GM23338 (cell line): ENCODE measurements at regions not wholly inside any gene's neighbourhood (a gene's known extent, or its start where the extent isn't known, plus 50 kb on each side); places are given as distances from the start of the nearest gene placed in this dataset.

ENCODE experiments used
- ATAC-seq: fragments of 200-7000 bp; cut with Tn5 transposase; 3 replicates; pipeline ENCODE4 v1.9.1; 2020
- DNase-seq: peaks from one replicate; pipeline ENCODE4 v3.0.0-alpha.2; 2015; ENCODE audit warnings: low spot score
- H2AFZ ChIP-seq: fragments of 200-600 bp; sonication (generic); 2 replicates; pipeline ENCODE4 v1.8.0; 2016; ENCODE audit warnings: antibody characterized with exemption, mild to moderate bottlenecking, moderate library complexity
- H3F3A ChIP-seq: fragments of 200-600 bp; sonication (generic); replicated peaks from 2 replicates; pipeline ENCODE4 v1.8.0; 2017; ENCODE audit warnings: antibody characterized with exemption, mixed run types, low read depth
- H3K27ac ChIP-seq: fragments of 200-600 bp; sonication (generic); 2 replicates; pipeline ENCODE4 v1.6.1; 2016; ENCODE audit warnings: low read depth
- H3K27me3 ChIP-seq: fragments of 200-600 bp; sonication (generic); 2 replicates; pipeline ENCODE4 v1.8.0; 2016; ENCODE audit warnings: mild to moderate bottlenecking, mixed run types, moderate library complexity; ENCODE audit not compliant: insufficient read depth
- H3K36me3 ChIP-seq: fragments of 200-600 bp; sonication (generic); 2 replicates; pipeline ENCODE4 v1.8.0; 2016; ENCODE audit warnings: mild to moderate bottlenecking; ENCODE audit not compliant: insufficient read depth
- H3K4me1 ChIP-seq: fragments of 200-600 bp; sonication (generic); 2 replicates; pipeline ENCODE4 v1.8.0; 2016; ENCODE audit warnings: mild to moderate bottlenecking, moderate library complexity; ENCODE audit not compliant: insufficient read depth
- H3K4me2 ChIP-seq: fragments of 200-600 bp; sonication (generic); 2 replicates; pipeline ENCODE4 v1.7.1; 2017; ENCODE audit warnings: mixed run types
- H3K4me3 ChIP-seq: fragments of 200-600 bp; sonication (generic); 2 replicates; pipeline ENCODE4 v1.6.1; 2016; ENCODE audit warnings: mixed run types
- H3K79me2 ChIP-seq: fragments of 200-600 bp; sonication (generic); replicated peaks from 2 replicates; pipeline ENCODE4 v1.8.0; 2017; ENCODE audit warnings: mild to moderate bottlenecking; ENCODE audit not compliant: insufficient read depth
- H3K9me2 ChIP-seq: fragments of 200-600 bp; sonication (generic); 2 replicates; pipeline ENCODE4 v1.8.0; 2017; ENCODE audit not compliant: insufficient read depth
- H4K20me1 ChIP-seq: fragments of 200-600 bp; sonication (generic); replicated peaks from 2 replicates; pipeline ENCODE4 v1.8.0; 2017; ENCODE audit warnings: mild to moderate bottlenecking; ENCODE audit not compliant: insufficient read depth
- H3K27ac Mint-ChIP-seq: 2 replicates; pipeline ENCODE4 v1.8.0; 2020; ENCODE audit warnings: inconsistent platforms, mild to moderate bottlenecking, moderate library complexity, mixed read lengths
- H3K27me3 Mint-ChIP-seq: 3 replicates; pipeline ENCODE4 v1.8.0; 2022; ENCODE audit warnings: low read depth, mild to moderate bottlenecking, moderate library complexity, mixed read lengths, inconsistent platforms; ENCODE audit not compliant: insufficient read depth, poor library complexity
- H3K36me3 Mint-ChIP-seq: 3 replicates; pipeline ENCODE4 v1.8.0; 2021; ENCODE audit warnings: low read depth, mild to moderate bottlenecking, inconsistent platforms, moderate library complexity, mixed read lengths
- H3K4me1 Mint-ChIP-seq: 3 replicates; pipeline ENCODE4 v1.8.0; 2020; ENCODE audit warnings: mild to moderate bottlenecking, inconsistent platforms, mixed read lengths
- H3K4me3 Mint-ChIP-seq: 3 replicates; pipeline ENCODE4 v1.8.0; 2021; ENCODE audit warnings: moderate library complexity, mild to moderate bottlenecking, inconsistent platforms, mixed read lengths
- H3K9me3 Mint-ChIP-seq: 3 replicates; pipeline ENCODE4 v1.8.0; 2020; ENCODE audit warnings: moderate library complexity, mild to moderate bottlenecking, inconsistent platforms, mixed read lengths
- CREB1 ChIP-seq: fragments of 250-450 bp; sonication (Bioruptor Pico); IDR thresholded peaks from 2 replicates; pipeline ENCODE4 v1.5.0; 2020; ENCODE audit warnings: low read depth, mild to moderate bottlenecking, moderate library complexity
- ETS1 ChIP-seq: IDR thresholded peaks from 2 replicates; pipeline ENCODE4 v1.6.1; 2016; ENCODE audit warnings: antibody characterized with exemption
- EZH2 ChIP-seq: fragments of 200-600 bp; sonication (generic); IDR thresholded peaks from one replicate; pipeline ENCODE4 v1.8.0; 2017; ENCODE audit warnings: antibody characterized with exemption, mild to moderate bottlenecking, low read depth; ENCODE audit not compliant: unreplicated experiment
- EZH2phosphoT487 ChIP-seq: fragments of 200-600 bp; sonication (generic); IDR thresholded peaks from one replicate; pipeline ENCODE4 v1.8.1; 2018; ENCODE audit warnings: antibody characterized with exemption; ENCODE audit not compliant: unreplicated experiment
- JUNB ChIP-seq: IDR thresholded peaks from one replicate; pipeline ENCODE4 v1.6.1; 2016; ENCODE audit warnings: antibody characterized with exemption; ENCODE audit not compliant: unreplicated experiment
- NANOG ChIP-seq: IDR thresholded peaks from 2 replicates; pipeline ENCODE4 v1.6.1; 2016; ENCODE audit warnings: antibody characterized with exemption, borderline replicate concordance
- POLR2AphosphoS5 ChIP-seq: IDR thresholded peaks from 2 replicates; pipeline ENCODE4 v1.6.1; 2016; ENCODE audit warnings: antibody characterized with exemption, low read depth
- REST ChIP-seq: IDR thresholded peaks from one replicate; pipeline ENCODE4 v1.6.1; 2018; ENCODE audit warnings: antibody characterized with exemption; ENCODE audit not compliant: unreplicated experiment
- STAT1 ChIP-seq: IDR thresholded peaks from one replicate; pipeline ENCODE4 v1.6.1; 2016; ENCODE audit warnings: antibody characterized with exemption; ENCODE audit not compliant: unreplicated experiment
- ZNF114 ChIP-seq: fragments of 250-450 bp; sonication (Bioruptor Pico); IDR thresholded peaks from 2 replicates; pipeline ENCODE4 v1.5.0; 2020; ENCODE audit warnings: mild to moderate bottlenecking, moderate library complexity
- ZNF331 ChIP-seq: fragments of 250-450 bp; sonication (Bioruptor Pico); IDR thresholded peaks from 2 replicates; pipeline ENCODE4 v1.5.0; 2020; ENCODE audit warnings: low read depth, mild to moderate bottlenecking, moderate library complexity
- TF ChIP-seq, protein P1 (sequence below): fragments of 250-450 bp; sonication (Bioruptor Pico); IDR thresholded peaks from 2 replicates; pipeline ENCODE4 v1.5.0; 2020; ENCODE audit warnings: mild to moderate bottlenecking, moderate library complexity
- TF ChIP-seq, protein P2 (sequence below), 2 experiments: fragments of 200-600 bp in 1 of 2; sonication (generic) in 1 of 2; conservative IDR thresholded peaks; 2 replicates each; pipeline versions ENCODE4 v1.5.1 to v1.6.1; 2016 to 2017; ENCODE audit warnings: antibody characterized with exemption in 2 of 2, low read depth in 2 of 2, mild to moderate bottlenecking in 2 of 2, moderate library complexity in 1 of 2

- DNase-seq (no peak), ATAC-seq (no peak)
- no peak overlapping the region for H3K4me2 ChIP-seq
- no peaks in the 10 kb centered on the region for H4K20me1 ChIP-seq
- H3K9me2 ChIP-seq: no peaks in the 10 kb centered on the region
- peaks cover 5% of the 10 kb centered on the region; the same call in 1 of the 3 replicates for H3K36me3 Mint-ChIP-seq
- H2AFZ ChIP-seq: no peak overlapping the region
- H3K27ac ChIP-seq: no peak overlapping the region
- H3K79me2 ChIP-seq: no peaks in the 10 kb centered on the region
- no peaks in the 10 kb centered on the region for H3K4me1 Mint-ChIP-seq
- TF ChIP-seq ETS1: no peak
- TF ChIP-seq REST: no peak
- TF ChIP-seq, protein P1, sequence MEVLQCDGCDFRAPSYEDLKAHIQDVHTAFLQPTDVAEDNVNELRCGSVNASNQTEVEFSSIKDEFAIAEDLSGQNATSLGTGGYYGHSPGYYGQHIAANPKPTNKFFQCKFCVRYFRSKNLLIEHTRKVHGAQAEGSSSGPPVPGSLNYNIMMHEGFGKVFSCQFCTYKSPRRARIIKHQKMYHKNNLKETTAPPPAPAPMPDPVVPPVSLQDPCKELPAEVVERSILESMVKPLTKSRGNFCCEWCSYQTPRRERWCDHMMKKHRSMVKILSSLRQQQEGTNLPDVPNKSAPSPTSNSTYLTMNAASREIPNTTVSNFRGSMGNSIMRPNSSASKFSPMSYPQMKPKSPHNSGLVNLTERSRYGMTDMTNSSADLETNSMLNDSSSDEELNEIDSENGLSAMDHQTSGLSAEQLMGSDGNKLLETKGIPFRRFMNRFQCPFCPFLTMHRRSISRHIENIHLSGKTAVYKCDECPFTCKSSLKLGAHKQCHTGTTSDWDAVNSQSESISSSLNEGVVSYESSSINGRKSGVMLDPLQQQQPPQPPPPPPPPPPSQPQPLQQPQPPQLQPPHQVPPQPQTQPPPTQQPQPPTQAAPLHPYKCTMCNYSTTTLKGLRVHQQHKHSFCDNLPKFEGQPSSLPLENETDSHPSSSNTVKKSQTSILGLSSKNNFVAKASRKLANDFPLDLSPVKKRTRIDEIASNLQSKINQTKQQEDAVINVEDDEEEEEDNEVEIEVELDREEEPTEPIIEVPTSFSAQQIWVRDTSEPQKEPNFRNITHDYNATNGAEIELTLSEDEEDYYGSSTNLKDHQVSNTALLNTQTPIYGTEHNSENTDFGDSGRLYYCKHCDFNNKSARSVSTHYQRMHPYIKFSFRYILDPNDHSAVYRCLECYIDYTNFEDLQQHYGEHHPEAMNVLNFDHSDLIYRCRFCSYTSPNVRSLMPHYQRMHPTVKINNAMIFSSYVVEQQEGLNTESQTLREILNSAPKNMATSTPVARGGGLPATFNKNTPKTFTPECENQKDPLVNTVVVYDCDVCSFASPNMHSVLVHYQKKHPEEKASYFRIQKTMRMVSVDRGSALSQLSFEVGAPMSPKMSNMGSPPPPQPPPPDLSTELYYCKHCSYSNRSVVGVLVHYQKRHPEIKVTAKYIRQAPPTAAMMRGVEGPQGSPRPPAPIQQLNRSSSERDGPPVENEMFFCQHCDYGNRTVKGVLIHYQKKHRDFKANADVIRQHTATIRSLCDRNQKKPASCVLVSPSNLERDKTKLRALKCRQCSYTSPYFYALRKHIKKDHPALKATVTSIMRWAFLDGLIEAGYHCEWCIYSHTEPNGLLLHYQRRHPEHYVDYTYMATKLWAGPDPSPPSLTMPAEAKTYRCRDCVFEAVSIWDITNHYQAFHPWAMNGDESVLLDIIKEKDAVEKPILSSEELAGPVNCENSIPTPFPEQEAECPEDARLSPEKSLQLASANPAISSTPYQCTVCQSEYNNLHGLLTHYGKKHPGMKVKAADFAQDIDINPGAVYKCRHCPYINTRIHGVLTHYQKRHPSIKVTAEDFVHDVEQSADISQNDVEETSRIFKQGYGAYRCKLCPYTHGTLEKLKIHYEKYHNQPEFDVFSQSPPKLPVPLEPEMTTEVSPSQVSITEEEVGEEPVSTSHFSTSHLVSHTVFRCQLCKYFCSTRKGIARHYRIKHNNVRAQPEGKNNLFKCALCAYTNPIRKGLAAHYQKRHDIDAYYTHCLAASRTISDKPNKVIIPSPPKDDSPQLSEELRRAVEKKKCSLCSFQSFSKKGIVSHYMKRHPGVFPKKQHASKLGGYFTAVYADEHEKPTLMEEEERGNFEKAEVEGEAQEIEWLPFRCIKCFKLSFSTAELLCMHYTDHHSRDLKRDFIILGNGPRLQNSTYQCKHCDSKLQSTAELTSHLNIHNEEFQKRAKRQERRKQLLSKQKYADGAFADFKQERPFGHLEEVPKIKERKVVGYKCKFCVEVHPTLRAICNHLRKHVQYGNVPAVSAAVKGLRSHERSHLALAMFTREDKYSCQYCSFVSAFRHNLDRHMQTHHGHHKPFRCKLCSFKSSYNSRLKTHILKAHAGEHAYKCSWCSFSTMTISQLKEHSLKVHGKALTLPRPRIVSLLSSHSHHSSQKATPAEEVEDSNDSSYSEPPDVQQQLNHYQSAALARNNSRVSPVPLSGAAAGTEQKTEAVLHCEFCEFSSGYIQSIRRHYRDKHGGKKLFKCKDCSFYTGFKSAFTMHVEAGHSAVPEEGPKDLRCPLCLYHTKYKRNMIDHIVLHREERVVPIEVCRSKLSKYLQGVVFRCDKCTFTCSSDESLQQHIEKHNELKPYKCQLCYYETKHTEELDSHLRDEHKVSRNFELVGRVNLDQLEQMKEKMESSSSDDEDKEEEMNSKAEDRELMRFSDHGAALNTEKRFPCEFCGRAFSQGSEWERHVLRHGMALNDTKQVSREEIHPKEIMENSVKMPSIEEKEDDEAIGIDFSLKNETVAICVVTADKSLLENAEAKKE: no peak
- TF ChIP-seq EZH2phosphoT487: no peak
- no peak for TF ChIP-seq EZH2
- no peak for TF ChIP-seq STAT1
- TF ChIP-seq ZNF114 (CRISPR knock-in tag): no peak
- TF ChIP-seq POLR2AphosphoS5: no peak
- TF ChIP-seq, protein P2, sequence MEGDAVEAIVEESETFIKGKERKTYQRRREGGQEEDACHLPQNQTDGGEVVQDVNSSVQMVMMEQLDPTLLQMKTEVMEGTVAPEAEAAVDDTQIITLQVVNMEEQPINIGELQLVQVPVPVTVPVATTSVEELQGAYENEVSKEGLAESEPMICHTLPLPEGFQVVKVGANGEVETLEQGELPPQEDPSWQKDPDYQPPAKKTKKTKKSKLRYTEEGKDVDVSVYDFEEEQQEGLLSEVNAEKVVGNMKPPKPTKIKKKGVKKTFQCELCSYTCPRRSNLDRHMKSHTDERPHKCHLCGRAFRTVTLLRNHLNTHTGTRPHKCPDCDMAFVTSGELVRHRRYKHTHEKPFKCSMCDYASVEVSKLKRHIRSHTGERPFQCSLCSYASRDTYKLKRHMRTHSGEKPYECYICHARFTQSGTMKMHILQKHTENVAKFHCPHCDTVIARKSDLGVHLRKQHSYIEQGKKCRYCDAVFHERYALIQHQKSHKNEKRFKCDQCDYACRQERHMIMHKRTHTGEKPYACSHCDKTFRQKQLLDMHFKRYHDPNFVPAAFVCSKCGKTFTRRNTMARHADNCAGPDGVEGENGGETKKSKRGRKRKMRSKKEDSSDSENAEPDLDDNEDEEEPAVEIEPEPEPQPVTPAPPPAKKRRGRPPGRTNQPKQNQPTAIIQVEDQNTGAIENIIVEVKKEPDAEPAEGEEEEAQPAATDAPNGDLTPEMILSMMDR (conservative IDR thresholded peaks at IDR 0.05; ENCODE audit: low read depth in 2 of 2): no peak
- TF ChIP-seq CREB1: no peak
- TF ChIP-seq JUNB: no peak
- TF ChIP-seq ZNF331 (CRISPR knock-in tag): no peak
- no peak for TF ChIP-seq NANOG
- peaks cover 26% of the 10 kb centered on the region for H3K9me3 Mint-ChIP-seq
- no peaks in the 10 kb centered on the region for H3K4me1 ChIP-seq
- H3K36me3 ChIP-seq: no peaks in the 10 kb centered on the region
- H3K27me3 Mint-ChIP-seq: no peaks in the 10 kb centered on the region
- H3K27me3 ChIP-seq: no peaks in the 10 kb centered on the region
- H3K4me3 ChIP-seq: no peak overlapping the region
- H3F3A ChIP-seq: no peaks in the 10 kb centered on the region
- no peak overlapping the region for H3K27ac Mint-ChIP-seq
- no peak overlapping the region for H3K4me3 Mint-ChIP-seq
Measured at GRCh38 chr6:66638099-66638498, 931.1 kb upstream of the EYS start.
